DMS79 treated with DMSO at 0.1 percent for 48 hours (cell line): ENCODE measurements at regions not wholly inside any gene's neighbourhood (a gene's known extent, or its start where the extent isn't known, plus 50 kb on each side); places are given as distances from the start of the nearest gene placed in this dataset.
A peak's percentile ranks its signal among the peaks of the same experiment; 100 is the strongest.
"Not testable (repeated sequence)": the region's sequence is repeated elsewhere in the genome, so short reads cannot be mapped to it uniquely, and the experiment has no call there.

ENCODE experiments used
- DNase-seq: peaks from one replicate; lab custom pipeline; 2025; lab: John Stamatoyannopoulos, UW

DNA sequence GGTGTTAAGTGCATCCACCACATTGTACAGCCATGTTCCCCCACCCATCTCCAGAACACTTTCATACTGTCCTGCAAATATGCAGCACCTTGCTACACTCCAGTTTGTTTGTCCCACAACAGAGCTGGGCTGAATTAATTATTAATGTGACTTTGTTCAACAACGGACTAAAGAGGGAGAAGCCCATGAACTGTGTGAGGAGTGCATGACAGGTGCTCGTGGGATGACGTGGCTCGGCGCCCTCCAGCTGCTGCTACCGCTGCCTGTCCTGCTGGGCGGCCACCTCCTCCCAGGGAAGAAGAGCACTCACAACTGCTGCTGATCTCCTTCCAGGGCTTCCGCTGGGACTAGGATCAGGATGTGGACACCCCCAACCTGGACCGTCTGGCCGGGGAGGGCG, 111.2 kb upstream of the DEFB108B start:
- DNase-seq, result not testable (repeated sequence)

DNA sequence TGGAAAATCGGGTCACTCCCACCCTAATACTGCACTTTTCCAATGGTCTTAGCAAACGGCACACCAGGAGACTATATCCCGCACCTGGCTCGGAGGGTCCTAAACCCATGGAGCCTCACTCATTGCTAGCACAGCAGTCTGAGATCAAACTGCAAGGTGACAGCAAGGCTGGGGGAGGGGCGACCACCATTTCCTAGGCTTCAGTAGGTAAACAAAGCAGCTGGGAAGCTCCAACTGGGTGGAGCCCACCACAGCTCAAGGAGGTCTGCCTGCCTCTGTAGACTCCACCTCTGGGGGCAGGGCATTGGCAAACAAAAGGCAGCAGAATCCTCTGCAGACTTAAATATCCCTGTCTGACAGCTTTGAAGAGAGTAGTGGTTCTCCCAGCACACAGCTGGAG, 109.0 kb upstream of the DEFB108B start:
- not testable (repeated sequence) for DNase-seq

DNA sequence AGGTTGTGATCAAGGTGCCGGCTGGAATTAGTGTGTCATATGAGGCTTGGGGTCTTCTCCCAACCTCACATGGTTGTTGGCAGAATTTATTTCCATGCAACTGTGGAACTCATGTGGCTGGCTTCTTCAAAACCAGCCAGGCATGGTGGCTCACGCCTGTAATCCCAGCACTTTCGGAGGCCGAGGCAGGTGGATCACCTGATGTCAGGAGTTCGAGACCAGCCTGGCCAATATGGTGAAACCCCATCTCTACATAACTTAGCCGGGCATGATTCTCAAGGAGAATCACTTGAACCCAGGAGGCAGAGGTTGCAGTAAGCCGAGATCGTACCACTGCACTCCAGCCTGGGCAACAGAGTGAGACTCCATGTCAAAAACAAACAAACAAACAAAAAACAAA, 102.3 kb upstream of the DEFB108B start:
- not testable (repeated sequence) for DNase-seq

DNA sequence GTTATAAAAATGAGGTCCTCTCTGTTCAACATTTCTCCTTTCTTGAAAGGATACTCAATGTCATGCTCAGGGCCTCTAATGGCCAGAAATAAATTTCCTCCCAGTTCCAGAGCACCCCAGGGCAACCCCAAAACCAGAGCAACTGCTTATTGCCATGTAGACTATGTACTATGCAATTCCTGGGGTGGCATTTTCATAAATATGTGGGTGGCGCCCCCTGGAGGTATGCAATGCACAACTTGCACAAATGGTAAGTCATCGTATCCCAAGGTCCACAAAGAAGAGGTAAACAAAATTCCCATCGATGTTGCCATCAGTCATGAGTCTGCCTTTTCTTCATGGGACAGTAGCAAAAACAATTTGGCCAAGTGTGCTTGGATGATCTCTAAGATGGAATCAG, 98.6 kb upstream of the DEFB108B start:
- DNase-seq, result not testable (repeated sequence)

DNA sequence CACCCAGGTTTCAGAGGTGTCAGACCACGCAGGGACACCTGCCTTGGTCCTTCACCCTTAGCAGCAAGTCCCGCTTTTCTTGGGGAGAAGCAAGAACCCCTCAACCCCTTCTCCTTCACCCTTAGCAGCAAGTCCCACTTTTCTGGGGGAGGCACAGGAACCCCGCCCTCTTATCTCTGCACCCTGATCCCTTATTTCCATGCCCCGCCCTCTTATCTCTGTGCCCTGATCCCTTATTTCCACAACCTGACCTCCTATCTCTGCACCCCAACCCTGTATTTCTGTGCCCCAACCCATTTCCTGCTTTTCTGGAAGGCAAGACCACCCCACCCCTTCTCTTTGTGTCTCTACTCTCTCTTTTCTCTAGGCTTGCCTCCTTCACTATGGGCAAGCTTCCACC, 94.7 kb upstream of the DEFB108B start:
- DNase-seq, result not testable (repeated sequence)

DNA sequence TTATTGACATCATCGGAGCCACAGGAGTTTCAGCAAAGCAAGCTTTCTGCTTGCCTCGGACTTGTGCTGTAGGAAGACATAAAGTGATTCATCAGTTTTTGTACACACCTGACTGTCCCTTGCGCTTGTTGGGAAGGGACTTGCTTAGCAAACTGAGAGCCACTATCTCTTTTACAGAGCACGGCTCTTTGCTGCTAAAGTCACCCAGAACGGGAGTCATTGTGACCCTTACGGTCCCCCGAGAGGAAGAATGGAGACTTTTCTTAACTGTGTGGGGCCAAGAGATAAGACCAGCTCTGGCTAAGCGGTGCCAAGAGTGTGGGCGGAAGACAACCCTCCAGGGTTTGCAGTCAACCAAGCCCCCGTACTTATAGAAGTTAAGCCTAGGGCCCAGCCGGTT, 89.6 kb upstream of the DEFB108B start:
- not testable (repeated sequence) for DNase-seq

DNA sequence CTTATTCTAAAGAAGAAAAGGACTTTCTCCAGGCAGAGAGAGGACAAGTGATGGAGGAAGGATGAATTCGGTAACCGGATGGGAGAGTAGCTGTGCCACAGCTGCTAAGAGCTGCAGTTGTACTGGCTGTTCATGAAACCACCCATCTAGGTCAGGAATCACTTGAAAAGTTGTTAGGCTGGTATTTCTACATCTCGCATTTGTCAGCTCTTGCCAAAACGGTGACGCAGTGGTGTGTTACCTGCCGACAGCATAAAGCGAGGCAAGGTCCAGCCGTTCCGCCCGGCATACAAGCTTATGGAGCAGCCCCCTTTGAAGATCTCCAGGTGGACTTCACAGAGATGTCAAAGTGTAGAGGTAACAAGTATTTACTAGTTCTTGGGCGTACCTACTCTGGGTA, 87.3 kb upstream of the DEFB108B start:
- DNase-seq, result peak; percentile 80

DNA sequence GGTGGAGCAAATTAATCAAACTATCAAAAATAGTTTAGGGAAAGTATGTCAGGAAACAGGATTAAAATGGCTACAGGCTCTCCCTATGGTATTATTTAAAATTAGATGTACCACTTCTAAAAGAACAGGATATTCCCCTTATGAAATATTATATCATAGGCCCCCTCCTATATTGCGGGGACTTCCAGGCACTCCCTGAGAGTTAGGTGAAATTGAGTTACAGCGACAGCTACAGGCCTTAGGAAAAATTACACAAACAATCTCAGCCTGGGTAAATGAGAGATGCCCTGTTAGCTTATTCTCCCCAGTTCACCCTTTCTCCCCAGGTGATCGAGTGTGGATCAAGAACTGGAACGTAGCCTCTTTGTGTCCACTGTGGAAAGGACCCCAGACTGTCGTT, 86.7 kb upstream of the DEFB108B start:
- not testable (repeated sequence) for DNase-seq

DNA sequence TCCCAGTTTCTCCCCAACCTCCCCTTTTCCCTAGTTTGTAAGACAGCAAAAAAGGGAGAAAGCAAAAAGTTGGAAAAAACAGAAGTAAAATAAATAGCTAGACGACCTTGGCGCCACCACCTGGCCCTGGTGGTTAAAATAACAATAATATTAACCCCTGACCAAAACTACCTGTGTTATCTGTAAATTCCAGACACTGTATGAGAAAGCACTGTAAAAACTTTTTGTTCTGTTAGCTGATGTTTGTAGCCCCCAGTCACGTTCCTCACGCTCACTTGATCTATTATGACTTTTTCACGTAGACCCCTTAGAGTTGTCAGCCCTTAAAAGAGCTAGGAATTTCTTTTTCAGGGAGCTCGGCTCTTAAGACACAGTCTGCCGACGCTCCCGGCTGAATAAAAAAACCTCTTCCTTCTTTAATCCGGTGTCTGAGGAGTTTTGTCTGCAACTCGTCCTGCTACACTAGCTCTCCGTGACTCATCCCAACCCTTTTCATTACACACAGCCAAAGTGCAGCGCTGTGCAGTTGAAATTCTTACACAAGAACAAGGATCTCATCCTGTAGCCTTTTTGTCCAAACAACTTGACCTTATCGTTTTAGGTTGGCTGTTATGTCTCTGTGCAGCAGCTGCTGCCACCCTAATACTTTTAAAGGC, 83.9 kb upstream of the DEFB108B start:
- not testable (repeated sequence) for DNase-seq

DNA sequence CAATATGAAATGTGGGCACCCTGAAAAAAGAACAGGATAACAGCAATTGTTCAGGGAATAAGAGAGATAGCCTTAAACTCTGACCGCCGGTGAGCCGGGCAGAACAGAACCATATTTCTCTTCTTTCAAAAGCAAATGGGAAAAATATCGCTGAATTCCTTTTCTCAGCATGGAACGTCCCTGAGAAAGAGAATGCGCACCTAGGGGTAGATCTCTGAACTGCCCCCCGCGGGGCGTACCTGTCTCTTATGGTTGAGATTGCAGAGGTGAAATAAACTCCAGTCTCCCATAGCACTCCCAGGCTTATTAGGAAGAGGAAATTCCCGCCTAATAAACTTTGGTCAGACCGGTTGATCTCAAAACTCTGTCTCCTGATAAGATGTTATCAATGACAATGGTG, 82.1 kb upstream of the DEFB108B start:
- not testable (repeated sequence) for DNase-seq

DNA sequence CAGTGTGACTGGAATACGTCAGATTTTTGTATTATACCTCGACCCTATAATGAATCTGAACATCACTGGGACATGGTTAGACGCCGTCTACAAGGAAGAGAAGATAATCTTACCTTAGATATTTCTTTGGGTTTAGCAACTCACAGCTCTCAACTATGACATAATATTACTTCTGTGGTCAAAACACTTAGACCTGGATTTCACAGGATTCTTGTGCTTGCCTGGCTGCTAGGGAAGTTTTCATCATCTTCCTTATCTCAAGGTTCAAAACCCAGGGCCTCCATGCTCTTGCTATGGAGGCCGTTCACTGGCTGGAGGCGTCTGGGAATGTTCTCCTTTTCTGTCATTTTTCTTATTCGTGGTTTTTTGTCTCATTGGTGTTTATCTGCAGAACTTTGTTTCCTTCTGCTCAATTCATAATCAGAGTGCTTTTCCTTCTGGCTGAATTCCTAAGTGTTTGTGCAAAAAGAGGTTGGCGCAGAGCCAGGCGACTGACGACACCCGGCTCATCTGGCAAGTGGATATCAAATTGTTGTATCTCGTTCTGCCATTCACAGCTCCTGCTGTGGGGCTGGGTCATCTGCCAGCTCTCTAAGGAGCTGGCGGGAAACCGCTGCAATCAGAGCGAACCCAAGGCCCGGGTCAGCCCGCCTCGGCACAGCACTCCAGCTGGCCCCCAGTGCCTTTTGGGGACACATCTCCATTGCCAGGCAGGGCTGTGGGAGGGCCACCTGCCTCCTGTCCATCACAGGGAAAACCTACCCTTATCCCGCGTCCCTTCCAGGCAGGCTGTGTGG, 68.1 kb upstream of the DEFB108B start:
- DNase-seq, result peak; percentile 89

DNA sequence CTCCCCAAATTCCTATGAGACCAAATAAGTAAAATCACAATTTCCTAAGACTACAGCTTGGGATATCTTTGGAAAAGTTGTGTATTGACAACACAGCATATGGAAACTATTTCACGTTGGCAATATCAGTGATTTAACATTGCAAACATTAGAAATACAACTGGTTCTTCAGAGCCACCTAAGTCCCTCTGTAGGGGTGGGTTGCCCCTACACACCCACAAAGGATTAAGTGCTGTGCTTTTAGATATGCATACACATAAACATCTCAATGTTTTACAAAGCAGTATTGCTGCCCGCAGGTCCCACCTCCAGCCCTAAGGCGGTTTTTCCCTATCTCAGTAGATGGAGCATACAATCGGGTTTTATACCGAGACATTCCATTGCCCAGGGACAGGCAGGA, 66.0 kb upstream of the DEFB108B start:
- DNase-seq, result peak; percentile 39

DNA sequence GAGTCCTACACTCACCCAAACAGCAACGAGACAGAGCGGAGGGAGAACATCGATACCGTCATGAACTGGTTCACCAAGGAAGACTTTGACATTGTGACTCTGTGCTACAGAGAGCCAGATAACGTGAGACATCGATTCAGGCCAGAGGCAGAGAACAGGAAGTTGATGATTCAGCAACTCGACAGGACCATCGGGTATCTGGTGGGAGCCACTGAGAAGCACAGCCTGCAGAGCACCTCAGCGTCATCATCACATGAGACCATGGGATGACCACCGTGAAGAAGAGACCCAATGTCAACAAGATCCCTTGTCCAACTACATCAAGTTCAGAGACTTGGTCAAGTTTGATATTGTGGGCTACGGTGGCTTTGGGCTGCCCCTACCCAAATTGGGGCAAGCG, 60.8 kb upstream of the DEFB108B start:
- not testable (repeated sequence) for DNase-seq

DNA sequence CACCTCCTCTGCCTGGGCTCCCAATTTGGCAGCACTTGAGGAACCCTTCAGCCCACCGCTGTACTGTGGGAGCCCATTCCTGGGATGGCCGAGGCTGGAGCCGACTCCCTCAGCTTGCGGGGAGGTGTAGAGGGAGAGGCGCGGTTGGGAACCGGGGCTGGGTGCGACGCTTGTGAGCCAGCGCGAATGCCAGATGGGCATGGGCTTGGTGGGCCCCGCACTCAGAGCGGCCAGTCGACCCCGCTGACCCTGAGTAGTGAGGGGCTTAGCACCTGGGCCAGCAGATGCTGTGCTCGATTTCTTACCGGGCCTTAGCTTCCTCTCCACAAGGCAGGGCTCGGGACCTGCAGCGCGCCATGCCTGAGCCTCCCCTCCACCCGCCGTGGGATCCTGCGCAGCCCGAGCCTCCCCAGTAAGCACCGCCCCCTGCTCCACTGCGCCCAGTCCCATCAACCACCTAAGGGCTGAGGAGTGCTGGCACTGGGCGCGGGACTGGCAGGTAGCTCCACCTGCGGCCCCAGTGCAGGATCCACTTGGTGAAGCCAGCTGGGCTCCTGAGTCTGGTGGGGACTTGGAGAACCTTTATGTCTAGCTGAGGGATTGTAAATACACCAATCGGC, 58.3 kb upstream of the DEFB108B start:
- no peak for DNase-seq

DNA sequence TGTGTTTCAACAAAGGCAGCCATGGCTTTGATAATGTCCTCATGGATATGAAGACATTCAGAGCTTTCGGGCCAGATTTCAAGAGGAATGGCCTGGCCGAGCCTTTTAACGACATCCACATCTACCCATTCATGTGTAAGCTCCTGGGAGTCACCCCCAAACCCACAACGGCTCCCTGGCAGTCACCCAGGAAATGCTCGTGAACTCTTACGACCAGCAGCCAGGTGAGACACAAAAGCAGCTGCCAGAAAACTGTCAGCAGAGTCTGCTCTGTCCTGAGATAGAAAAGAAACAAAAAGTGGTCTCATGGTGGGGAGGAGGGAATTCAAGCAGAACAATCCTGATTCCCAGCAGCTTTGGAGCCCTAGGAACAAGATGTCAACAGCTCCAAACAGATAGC, 52.9 kb upstream of the DEFB108B start:
- DNase-seq, result peak; percentile 76

DNA sequence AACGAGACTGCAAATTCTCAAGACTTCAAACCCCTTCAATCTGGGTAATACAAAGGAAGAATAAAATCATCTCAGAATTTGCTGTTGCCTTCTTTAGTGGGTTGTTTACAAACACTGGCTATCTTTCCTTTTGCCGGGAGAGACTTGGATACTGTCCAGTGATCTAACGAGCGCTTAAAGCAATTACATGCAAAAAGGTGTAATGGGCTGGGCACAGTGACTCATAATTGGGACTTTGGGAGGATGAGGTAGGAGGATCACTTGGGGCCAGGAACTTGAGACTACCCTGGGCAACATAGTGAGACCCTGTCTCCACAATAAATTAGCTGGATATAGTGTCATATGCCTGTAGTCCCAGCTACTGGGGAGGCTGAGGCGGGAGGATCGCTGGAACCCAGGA, 52.2 kb upstream of the DEFB108B start:
- peak; percentile 74 for DNase-seq

DNA sequence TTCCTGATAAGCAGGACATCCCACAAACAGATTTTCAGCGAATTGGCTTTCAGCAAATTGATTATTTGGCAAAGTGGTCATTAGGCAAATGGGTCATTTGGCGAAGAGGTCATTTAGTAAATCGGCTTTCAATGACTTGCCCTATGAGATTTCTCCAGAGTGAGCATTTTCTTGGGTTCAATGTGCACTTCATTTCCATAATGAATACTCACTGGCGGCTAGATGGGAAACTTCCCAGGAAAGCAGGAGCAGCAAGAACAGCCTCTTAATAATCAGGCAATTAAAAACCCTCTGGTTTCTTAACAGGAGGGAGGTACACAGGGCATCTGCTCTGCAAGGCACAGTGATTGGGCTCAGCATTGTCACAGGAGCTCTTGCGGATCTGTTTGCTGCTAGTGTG, 51.5 kb upstream of the DEFB108B start:
- peak; percentile 45 for DNase-seq

DNA sequence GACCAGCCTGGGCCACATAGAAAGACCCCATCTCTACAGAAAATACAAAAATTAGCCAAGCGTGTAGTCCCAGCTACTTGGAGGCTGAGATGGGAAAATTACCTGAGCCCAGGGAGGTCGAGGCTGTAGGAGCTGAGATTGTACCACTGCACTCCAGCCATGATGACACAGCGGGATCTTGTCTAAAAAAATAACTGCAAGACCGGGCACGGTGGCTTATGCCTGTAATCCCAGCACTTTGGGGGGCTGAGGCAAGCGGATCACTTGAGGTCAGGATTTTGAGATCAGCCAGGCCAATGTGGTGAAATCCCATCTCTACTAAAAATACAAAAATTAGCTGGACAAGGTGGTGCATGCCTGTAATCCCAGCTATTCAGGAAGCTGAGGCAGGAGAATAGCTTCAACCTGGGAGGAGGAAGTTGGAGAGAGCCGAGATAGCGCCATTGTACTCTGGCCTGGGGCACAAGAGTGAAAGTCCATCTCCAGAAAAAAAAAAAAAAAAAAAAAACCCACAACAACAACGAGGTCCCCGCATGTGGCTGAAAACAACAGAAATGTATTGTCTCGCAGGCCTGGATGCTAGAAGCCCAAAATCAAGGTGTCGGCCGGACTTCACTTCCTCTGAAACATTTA, 50.7 kb upstream of the DEFB108B start:
- not testable (repeated sequence) for DNase-seq

DNA sequence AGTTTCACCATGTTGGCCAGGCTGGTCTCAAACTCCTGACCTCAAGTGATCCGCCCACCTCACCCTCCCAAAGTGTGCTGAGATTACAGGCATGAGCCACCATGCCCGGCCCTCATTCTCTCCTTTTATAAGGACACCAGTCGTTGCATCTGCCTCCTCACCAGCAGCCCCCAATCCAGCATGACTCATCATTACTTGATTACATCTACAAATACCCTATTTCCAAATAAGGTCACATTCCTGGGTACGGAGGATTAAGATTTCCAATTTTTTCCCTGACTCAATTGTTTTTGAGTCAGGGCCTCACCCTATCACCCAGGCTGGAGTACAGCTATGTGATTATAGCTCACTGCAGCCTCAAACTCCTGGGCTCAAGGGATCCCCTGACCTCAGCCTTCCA, 49.8 kb upstream of the DEFB108B start:
- DNase-seq, result not testable (repeated sequence)
